Activated CD8-positive, alpha-beta T cell treated with anti-CD3 and anti-CD28 coated beads, Interleukin-2, amount 10 ng/mL, durations not matched to agents 7 days and 5 days (primary cell): ENCODE measurements at regions not wholly inside any gene's neighbourhood (a gene's known extent, or its start where the extent isn't known, plus 50 kb on each side); places are given as distances from the start of the nearest gene placed in this dataset.

Experiments
- ATAC-seq: fragments of 150-1000 bp; cut with Tn5 transposase; one replicate; pipeline ENCODE4 v1.10.0; 2021; ENCODE audit warnings: moderate library complexity
- CTCF ChIA-PET: fragments of 350-600 bp; sonication (Branson Sonifier 250); formaldehyde crosslinking; loops from one replicate; lab custom pipeline; 2021; ENCODE audit warnings: antibody characterized with exemption; lab: Charles Lee
- POLR2A ChIA-PET: fragments of 350-600 bp; sonication (Branson Sonifier 250); formaldehyde crosslinking; loops from one replicate; lab custom pipeline; 2021; ENCODE audit warnings: antibody characterized with exemption; lab: Charles Lee
- DNase-seq: peaks from one replicate; pipeline ENCODE4 v3.0.0-alpha.2; 2020
- H3K27ac Mint-ChIP-seq: one replicate; pipeline ENCODE4 v1.8.0; 2021; ENCODE audit warnings: mild to moderate bottlenecking, mixed read lengths
- H3K27me3 Mint-ChIP-seq: one replicate; pipeline ENCODE4 v1.8.0; 2021; ENCODE audit warnings: low read depth, mixed read lengths
- H3K36me3 Mint-ChIP-seq: one replicate; pipeline ENCODE4 v1.8.0; 2021; ENCODE audit warnings: low read depth, mixed read lengths
- H3K4me1 Mint-ChIP-seq: one replicate; pipeline ENCODE4 v1.8.0; 2021; ENCODE audit warnings: low read depth, mixed read lengths
- H3K4me3 Mint-ChIP-seq: one replicate; pipeline ENCODE4 v1.8.0; 2021; ENCODE audit warnings: mild to moderate bottlenecking, mixed read lengths
- H3K9me3 Mint-ChIP-seq: one replicate; pipeline ENCODE4 v1.8.0; 2022; ENCODE audit warnings: mixed read lengths; ENCODE audit not compliant: insufficient read depth

DNA sequence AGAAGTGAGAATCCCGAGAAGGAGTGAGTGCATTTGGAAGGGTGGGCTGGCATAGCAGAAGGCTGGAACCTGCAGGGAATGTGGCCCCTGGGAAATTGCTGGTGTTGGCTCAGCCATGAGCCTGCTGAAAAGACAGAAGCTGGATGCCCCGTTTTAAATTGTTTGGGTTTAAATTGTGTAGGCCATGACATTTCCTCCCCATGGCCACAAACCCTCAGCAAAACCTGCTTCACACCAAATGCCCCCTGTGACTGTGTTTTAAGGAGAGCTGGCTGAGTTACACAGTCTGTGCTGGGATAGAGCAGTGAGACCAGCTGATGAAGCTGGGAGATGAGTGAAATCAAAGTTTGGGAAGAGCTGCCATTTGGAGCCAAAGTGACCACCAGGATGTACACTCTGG, 216.3 kb upstream of the RGMA start:
- Mint-ChIP-seq H3K27ac (no peak overlapping the region), H3K4me3 (no peak overlapping the region), H3K27me3 (no peaks in the 10 kb centered on the region), H3K36me3 (no peaks in the 10 kb centered on the region), H3K9me3 (no peaks in the 10 kb centered on the region), H3K4me1 (no peaks in the 10 kb centered on the region)
- ATAC-seq (no peak), DNase-seq (no peak)
- POLR2A ChIA-PET, result no interaction called here
- CTCF ChIA-PET, result no interaction called here

DNA sequence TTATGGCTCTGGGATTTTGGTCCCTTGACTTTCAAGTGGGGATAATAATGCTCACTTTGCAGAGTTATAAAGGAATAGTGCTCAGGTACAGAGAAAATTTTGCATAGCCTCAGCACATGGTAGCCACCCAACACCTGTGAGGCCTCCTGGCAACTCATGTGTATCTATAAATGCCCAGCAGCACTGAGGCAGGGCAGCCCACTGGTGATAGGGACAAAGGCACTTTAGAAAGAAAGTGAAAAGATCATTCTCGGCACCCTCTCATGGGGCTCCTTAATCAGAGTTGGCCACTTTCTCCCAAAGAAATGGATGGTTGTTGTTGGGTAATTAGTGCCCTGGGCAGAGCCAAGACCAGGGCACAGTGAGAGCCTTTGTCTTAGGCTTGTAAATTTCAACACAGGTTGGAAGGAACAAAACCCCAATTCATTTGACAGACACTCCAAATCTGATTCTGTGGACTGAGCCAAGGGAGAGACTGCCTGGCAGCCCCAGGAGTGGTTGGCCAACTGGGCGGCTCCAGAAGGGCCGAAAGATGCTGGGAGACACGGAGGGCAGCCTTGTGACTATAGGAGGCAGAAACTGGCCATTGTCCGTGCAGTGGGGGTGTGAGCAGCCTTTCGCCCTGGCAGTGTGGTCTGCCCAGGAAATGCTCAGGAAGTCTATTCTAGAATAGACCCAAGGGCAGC, 213.2 kb upstream of the RGMA start:
- no peak for DNase-seq
- CTCF ChIA-PET, result no interaction called here
- no peak overlapping the region for H3K4me3 Mint-ChIP-seq
- H3K9me3 Mint-ChIP-seq, result no peaks in the 10 kb centered on the region
- H3K36me3 Mint-ChIP-seq, result no peaks in the 10 kb centered on the region
- ATAC-seq, result no peak
- no peaks in the 10 kb centered on the region for H3K4me1 Mint-ChIP-seq
- POLR2A ChIA-PET, result no interaction called here
- H3K27me3 Mint-ChIP-seq, result no peaks in the 10 kb centered on the region
- no peak overlapping the region for H3K27ac Mint-ChIP-seq

GRCh38 chr15:93300796-93301195, 211.8 kb upstream of the RGMA start:
- ChIA-PET CTCF (no interaction called here), POLR2A (no interaction called here)
- DNase-seq (no peak), ATAC-seq (no peak)
- Mint-ChIP-seq H3K4me1 (no peaks in the 10 kb centered on the region), H3K27ac (no peak overlapping the region), H3K4me3 (no peak overlapping the region), H3K9me3 (no peaks in the 10 kb centered on the region), H3K36me3 (no peaks in the 10 kb centered on the region), H3K27me3 (no peaks in the 10 kb centered on the region)

DNA sequence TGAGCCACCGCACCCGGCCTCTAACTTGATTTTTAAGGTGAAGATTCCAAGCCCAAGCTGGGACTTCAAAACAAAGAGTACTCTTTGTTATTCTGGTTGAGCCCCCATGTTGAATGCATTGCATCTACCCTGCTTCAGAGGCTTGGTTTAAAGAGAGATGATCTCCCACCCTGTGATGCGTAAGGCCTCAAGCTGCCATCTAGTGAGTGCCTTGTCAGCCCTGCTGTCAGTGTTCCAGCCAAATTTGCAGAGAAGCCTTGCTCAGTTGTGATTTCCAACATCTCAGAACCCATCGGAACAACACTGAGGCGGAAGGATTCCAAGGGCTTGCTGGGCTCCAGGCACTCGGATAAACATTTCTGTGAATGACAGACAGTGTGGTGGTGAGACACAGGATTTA, 210.7 kb upstream of the RGMA start:
- H3K36me3 Mint-ChIP-seq, result no peaks in the 10 kb centered on the region
- ChIA-PET POLR2A (no interaction called here), CTCF (no interaction called here)
- peaks cover 2% of the 10 kb centered on the region for H3K27me3 Mint-ChIP-seq
- no peak overlapping the region for H3K27ac Mint-ChIP-seq
- H3K4me1 Mint-ChIP-seq, result no peaks in the 10 kb centered on the region
- ATAC-seq, result no peak
- no peak for DNase-seq
- H3K4me3 Mint-ChIP-seq, result no peak overlapping the region
- no peaks in the 10 kb centered on the region for H3K9me3 Mint-ChIP-seq

DNA sequence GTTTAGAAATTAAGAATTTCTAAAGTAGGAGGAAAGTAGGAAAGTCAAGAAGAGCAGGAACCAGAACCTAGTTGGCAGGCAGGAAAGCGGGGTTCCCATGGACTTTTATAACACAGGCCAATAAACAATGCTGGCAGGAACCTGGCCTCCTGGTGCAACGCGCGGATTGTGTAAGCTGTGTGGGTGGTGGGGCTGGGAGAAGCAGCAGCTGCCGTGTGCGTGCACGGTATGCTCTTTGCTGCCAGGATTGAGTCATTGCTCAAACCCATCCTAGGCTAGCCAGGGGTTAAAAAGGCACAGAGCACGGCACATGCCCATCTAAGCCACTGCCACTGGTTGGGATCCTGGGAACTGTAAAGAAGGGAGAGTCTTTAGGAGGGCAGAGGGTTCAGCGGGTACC, 209.9 kb upstream of the RGMA start:
- no peaks in the 10 kb centered on the region for H3K9me3 Mint-ChIP-seq

GRCh38 chr15:93296759-93297500, 207.9 kb upstream of the RGMA start:
- H3K9me3 Mint-ChIP-seq, result no peaks in the 10 kb centered on the region
- H3K27ac Mint-ChIP-seq, result no peak overlapping the region
- H3K4me3 Mint-ChIP-seq, result no peak overlapping the region
- ChIA-PET POLR2A (no interaction called here), CTCF (no interaction called here)
- peaks cover 3% of the 10 kb centered on the region for H3K27me3 Mint-ChIP-seq
- no peaks in the 10 kb centered on the region for H3K4me1 Mint-ChIP-seq
- DNase-seq, result no peak
- no peaks in the 10 kb centered on the region for H3K36me3 Mint-ChIP-seq
- no peak for ATAC-seq

More for the DNA sequence above, 209.9 kb upstream of the RGMA start:
- no peaks in the 10 kb centered on the region for H3K36me3 Mint-ChIP-seq
- peaks cover 3% of the 10 kb centered on the region for H3K27me3 Mint-ChIP-seq
- DNase-seq (no peak), ATAC-seq (no peak)
- no peaks in the 10 kb centered on the region for H3K4me1 Mint-ChIP-seq
- ChIA-PET POLR2A (no interaction called here), CTCF (no interaction called here)
- H3K4me3 Mint-ChIP-seq, result no peak overlapping the region
- H3K27ac Mint-ChIP-seq, result no peak overlapping the region

GRCh38 chr15:93294896-93295295, 205.9 kb upstream of the RGMA start:
- CTCF ChIA-PET, result no interaction called here
- H3K27ac Mint-ChIP-seq, result no peak overlapping the region

DNA sequence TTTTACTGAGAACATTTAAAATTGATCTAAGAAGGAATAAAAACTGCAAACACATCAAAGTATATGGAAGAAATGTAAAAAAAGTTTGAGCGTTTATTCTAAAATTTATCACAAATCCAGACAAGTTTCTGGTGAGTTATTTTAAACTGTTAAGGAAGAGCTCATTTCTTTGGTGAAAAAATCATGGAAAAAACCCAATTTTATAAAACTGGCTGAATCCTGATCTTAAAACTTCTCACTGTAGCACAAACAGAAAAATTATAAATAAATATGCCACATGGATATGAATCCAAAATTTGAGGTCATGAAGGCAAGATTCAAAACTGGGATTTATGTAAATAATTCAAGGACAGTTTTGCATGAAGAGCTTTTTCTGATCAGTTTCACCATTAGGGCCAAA, 205.1 kb upstream of the RGMA start:
- ChIA-PET CTCF (no interaction called here), POLR2A (no interaction called here)

More at GRCh38 chr15:93294896-93295295, 205.9 kb upstream of the RGMA start:
- peaks cover 1% of the 10 kb centered on the region for H3K4me1 Mint-ChIP-seq
- POLR2A ChIA-PET, result no interaction called here
- no peak overlapping the region for H3K4me3 Mint-ChIP-seq
- ATAC-seq, result no peak
- DNase-seq, result no peak
- no peaks in the 10 kb centered on the region for H3K36me3 Mint-ChIP-seq
- peaks cover 8% of the 10 kb centered on the region for H3K27me3 Mint-ChIP-seq
- H3K9me3 Mint-ChIP-seq, result no peaks in the 10 kb centered on the region

GRCh38 chr15:93291380-93291779, 202.4 kb upstream of the RGMA start:
- CTCF ChIA-PET, result no interaction called here
- no peaks in the 10 kb centered on the region for H3K36me3 Mint-ChIP-seq
- DNase-seq (no peak), ATAC-seq (no peak)
- POLR2A ChIA-PET, result no interaction called here
- H3K27ac Mint-ChIP-seq, result no peak overlapping the region
- H3K27me3 Mint-ChIP-seq, result peaks cover 8% of the 10 kb centered on the region
- H3K4me3 Mint-ChIP-seq, result no peak overlapping the region
- H3K4me1 Mint-ChIP-seq, result peaks cover 4% of the 10 kb centered on the region
- no peaks in the 10 kb centered on the region for H3K9me3 Mint-ChIP-seq

More for the DNA sequence above, 205.1 kb upstream of the RGMA start:
- peaks cover 8% of the 10 kb centered on the region for H3K27me3 Mint-ChIP-seq
- no peak overlapping the region for H3K27ac Mint-ChIP-seq
- H3K36me3 Mint-ChIP-seq, result no peaks in the 10 kb centered on the region
- DNase-seq (no peak), ATAC-seq (no peak)
- no peaks in the 10 kb centered on the region for H3K9me3 Mint-ChIP-seq
- peaks cover 4% of the 10 kb centered on the region for H3K4me1 Mint-ChIP-seq
- no peak overlapping the region for H3K4me3 Mint-ChIP-seq

DNA sequence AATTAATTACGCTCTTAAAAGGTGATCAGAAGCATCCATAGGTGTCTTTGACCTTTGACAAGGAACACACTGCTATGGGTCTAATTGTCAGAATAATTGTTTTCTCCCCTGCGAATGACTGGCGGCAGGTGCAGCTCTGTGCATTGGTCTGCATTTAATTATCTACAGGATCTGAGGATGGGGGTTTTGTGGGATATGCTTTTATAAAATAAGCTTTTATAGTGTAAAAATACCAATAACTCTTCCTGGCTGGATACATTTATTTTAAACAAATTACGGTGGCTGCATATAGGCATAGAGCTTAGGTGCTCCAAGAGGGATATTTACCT, 201.6 kb upstream of the RGMA start:
- peaks cover 8% of the 10 kb centered on the region for H3K27me3 Mint-ChIP-seq
- H3K4me1 Mint-ChIP-seq, result peaks cover 4% of the 10 kb centered on the region
- DNase-seq, result no peak
- no peak overlapping the region for H3K27ac Mint-ChIP-seq
- H3K4me3 Mint-ChIP-seq, result no peak overlapping the region
- H3K36me3 Mint-ChIP-seq, result no peaks in the 10 kb centered on the region
- ATAC-seq, result no peak
- CTCF ChIA-PET, result no interaction called here
- POLR2A ChIA-PET, result no interaction called here
- no peaks in the 10 kb centered on the region for H3K9me3 Mint-ChIP-seq

- CTCF ChIA-PET, result no interaction called here
- H3K9me3 Mint-ChIP-seq, result no peaks in the 10 kb centered on the region
- peaks cover 8% of the 10 kb centered on the region for H3K27me3 Mint-ChIP-seq
These were observed 201.1 kb upstream of the RGMA start for GRCh38 chr15:93289941-93290617.

GRCh38 chr15:93288728-93289294, 199.8 kb upstream of the RGMA start:
- Mint-ChIP-seq H3K27ac (no peak overlapping the region), H3K36me3 (no peaks in the 10 kb centered on the region), H3K27me3 (peaks cover 5% of the 10 kb centered on the region), H3K4me1 (peaks cover 4% of the 10 kb centered on the region), H3K4me3 (no peak overlapping the region), H3K9me3 (no peaks in the 10 kb centered on the region)
- no peak for DNase-seq
- POLR2A ChIA-PET, result no interaction called here
- CTCF ChIA-PET, result no interaction called here
- no peak for ATAC-seq

More at GRCh38 chr15:93289941-93290617, 201.1 kb upstream of the RGMA start:
- H3K4me1 Mint-ChIP-seq, result peaks cover 4% of the 10 kb centered on the region
- DNase-seq, result no peak
- H3K4me3 Mint-ChIP-seq, result no peak overlapping the region
- no peaks in the 10 kb centered on the region for H3K36me3 Mint-ChIP-seq
- no peak for ATAC-seq
- POLR2A ChIA-PET, result no interaction called here
- H3K27ac Mint-ChIP-seq, result no peak overlapping the region
